GM19023 (cell line): ENCODE measurements at regions not wholly inside any gene's neighbourhood (a gene's known extent, or its start where the extent isn't known, plus 50 kb on each side); places are given as distances from the start of the nearest gene placed in this dataset.

Experiments
- ATAC-seq: cut with Tn5 transposase; IDR thresholded peaks from one replicate; pipeline ENCODE4 v1.9.1; 2021; ENCODE audit warnings: mild to moderate bottlenecking, moderate library complexity; ENCODE audit not compliant: unreplicated experiment

DNA sequence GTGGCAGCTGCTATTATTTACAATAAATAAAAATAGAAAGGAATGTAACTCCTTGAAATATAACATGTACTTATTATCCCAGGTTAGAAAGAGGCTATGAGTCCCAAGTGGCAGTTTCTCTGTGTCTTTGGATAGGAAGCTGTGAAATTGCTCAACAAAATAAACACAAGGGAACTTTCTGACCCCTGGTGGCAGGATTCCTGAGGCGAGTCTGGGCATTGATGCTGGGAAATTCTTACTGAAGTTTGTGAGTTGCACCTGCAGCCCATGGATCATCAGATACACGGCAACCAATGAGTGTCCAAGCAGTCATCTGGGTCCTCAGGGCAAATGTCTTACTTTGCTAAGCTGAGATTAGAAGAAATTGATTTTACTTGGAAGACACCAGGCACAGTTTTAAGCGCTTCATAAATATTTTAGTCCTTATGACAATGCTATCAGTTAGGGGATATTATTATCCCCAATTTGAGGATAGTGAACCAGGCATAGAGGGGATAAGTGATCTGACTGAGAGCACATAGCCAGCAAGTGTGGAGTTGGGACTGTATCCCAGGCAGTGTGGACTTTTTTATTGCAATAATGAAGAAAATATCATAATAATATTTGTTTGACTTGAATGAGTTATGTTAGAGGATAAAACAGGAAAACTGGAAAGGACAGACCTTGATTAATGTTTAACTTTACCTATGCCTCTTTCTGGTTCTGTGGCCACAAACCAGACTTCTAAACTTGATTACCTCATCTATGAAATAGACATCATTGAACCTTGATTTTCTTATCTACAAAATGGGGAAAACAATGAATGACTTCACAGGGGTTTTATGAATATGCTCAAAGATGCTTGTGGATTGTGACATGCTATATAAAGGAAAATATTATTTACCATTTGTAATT lies 265.5 kb upstream of the ADAMTSL1 start:
- ATAC-seq: no peak

- no peak for ATAC-seq
Measured at GRCh38 chr9:18215626-18216025, 258.3 kb upstream of the ADAMTSL1 start.

DNA sequence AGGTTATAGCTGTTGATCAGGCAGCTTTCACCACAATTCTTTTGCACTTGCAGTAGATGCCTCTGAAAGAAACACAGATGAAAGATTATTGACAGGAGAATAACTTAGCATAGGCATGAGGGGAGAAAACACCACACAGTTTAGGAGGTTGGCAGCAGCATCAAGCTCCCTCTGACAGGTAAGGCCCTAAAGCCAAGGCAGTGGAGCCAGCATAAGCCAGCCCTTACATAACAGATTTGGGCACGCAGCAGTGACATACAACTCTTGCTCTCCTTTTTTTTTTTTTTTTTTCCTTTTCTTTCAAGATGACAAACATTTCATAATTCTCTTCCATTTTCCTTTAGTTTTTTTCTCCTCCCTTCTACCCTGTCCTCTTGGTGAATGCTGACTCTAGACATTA lies 257.6 kb upstream of the ADAMTSL1 start:
- ATAC-seq: no peak

DNA sequence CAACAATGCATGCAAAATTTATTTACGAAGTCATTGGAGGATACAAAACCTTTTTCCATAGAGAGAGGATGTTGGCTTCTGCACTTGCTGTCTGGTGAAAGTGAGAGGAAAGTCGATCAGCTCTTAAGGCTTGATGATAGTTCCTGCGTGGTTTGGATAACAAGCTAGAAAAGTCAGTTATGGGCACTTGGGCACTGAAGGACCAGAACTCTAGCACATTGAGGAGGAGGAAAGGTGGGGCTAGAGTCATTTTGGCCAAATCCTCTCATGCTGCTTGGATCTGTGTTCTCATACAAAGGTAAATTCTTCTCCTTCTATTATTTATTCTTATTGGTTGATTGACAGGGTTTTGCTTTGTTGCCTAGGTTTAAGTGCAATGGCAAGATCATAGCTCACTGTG lies 245.9 kb upstream of the ADAMTSL1 start:
- no peak for ATAC-seq

DNA sequence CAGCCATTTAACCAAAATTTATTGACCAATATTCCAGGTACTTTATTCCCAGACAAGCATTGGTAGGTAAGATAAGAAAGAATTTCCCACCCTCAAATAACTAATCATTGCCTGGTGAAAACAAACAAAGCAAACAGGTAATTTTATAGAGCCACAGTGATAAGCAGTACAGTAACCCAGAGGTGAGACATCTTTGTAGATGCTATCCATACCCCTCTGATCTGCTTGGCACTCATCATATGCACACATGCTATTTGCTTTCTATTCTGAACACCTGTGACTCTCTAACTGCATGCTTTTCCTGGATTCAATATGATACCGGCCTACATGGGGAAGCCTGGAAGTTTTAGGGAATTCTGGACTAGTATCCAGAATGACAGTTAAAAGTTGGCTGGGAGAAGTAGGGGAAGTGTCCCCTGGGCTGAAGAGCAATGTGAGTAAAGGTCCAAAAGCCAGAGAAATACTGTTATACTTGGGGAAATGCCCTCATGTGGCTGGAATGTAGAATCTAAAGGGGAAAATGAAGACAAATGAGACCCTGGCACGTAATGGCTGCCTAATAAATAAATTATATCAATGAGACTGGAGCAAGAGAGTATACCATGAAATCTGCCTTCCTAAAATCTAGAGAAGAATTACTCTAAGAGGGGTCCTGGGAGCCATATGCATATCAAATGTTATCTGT lies 243.8 kb upstream of the ADAMTSL1 start:
- ATAC-seq: no peak

DNA sequence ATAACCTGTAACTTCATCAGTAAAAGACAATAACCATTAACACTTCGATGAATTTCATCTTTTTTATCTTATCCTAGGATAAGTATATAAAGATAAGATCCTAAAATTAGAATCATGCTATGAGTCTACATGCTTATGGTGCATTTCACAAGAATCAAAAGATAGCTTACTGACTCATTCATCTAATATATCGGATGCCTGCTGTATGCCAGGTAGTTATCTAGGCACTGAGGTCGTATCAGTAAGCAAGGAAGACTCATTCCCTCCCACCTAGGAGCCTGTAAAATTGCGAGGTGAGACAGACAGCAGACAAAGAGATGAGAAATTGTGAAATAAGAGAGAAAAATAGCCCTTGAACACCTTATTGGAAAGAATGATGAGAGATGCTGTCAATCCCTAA lies 240.6 kb upstream of the ADAMTSL1 start:
- ATAC-seq: no peak

DNA sequence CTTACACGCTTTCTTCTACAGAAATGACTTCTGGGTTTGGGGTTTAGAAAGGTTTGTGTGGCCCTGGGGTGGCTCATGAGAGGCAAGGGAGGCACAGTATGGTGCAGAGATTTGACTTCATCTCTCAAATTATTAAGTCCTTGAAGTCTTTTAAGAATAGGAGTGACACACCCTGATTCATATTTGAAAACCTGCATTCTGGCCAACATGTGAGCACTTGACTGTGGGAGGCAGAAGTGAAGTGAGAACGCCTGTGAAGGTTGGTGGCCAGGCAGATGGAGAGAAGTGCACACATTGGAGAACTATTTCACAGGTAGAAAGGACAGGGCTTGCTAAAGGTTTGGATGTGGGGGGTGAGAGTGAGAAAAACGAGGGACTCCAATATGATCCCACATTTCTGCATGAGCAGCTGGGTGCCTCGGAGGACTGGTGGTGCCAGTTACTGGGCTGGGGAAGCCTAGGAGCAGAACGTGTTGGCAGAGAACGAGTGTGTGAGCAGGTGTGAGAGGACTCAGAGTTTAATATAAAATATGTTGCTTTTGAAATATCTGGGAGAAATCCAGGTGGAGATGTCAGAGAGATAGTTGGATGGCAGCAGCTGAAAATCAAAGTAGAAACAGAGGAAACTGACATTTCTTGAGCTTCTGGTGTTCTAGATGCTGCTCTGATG lies 240.0 kb upstream of the ADAMTSL1 start:
- ATAC-seq: no peak

GRCh38 chr9:18235181-18235908 lies 238.6 kb upstream of the ADAMTSL1 start:
- ATAC-seq: no peak

DNA sequence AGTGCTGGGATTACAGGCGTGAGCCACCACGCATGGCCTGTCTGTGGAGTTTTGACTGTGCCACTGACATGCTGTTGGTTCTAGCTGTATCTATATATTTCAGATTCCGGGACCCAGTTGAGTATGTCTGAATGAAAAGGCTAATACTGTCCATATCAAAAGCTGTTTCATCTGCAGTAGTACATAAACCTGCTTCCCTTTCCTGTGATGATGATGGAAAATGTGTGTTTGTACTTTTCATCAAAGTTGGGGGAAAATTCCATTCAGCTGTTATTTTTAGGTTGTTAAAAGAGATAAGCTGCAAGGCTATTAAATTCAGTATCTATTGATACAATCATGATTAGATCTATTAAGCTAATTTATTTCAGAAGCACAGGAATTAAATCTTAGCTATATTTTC lies 237.6 kb upstream of the ADAMTSL1 start:
- no peak for ATAC-seq

DNA sequence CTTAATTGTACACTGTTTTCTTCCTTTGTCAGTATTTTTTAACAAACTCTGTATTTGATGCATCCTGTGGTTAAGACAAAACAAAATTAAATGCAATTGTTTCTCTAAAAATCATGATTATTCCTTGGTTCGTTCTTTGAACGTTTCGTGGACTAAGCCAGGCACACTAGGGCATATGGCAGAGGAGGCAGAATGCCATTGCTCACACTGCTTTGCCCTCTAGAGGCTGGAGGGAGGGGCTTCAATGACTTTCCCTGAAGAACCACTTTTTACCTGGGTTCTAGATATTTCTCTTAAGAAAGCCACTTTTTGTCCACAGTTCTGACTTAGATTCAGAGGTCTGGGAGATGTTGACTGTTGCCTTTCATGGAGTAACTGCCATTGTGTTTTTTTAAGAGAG lies 236.2 kb upstream of the ADAMTSL1 start:
- ATAC-seq: no peak

- no peak for ATAC-seq
Measured at GRCh38 chr9:18238254-18238653, 235.7 kb upstream of the ADAMTSL1 start.

DNA sequence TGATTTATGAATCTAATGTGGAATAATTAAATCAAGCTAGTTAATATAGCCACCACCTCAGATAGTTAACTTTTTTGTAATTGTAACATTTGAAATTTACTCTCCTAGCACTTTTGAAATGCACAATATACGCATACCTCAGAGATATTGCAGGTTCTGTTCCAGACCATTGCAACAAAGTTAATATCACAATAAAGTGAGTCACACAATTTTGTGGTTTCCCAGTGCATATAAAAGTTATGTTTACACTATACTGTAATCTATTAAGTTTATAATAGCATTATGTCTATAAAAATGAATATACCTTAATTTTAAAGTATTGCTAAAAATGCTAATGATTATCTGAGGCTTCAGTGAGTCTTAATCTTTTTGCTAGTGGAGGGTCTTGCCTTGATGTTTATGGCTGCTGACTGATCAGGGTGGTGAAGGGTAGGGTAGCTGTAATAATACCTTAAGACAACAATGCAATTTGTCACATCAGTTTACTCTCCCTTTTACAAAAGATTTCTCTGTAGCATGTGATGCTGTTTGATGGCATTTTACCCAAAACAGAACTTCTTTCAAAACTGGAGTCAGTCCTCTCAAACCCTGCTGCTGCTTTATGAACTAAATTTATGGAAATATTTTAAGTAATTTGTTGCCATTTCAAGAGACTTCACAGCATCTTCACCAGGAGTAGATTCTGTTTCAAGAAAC lies 235.1 kb upstream of the ADAMTSL1 start:
- no peak for ATAC-seq

GRCh38 chr9:18240213-18240612 lies 233.7 kb upstream of the ADAMTSL1 start:
- no peak for ATAC-seq

DNA sequence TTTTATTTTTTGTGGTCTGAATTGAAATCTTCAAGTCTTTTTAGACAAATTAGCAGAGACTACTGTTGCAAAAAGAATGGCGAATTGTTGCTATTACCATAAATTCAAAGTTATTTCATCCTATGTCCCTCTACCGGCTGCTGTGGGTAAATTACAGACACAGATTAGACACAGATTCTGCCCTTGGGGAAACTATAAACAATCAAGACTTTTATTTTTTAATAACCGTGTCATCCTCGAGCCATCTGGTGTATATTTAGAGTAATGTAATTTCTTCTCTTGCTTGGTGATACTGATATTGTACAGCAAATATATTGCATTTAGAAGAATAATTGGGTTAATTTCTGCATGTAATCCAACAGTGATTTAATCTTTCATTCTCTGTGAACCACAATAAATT lies 228.0 kb upstream of the ADAMTSL1 start:
- no peak for ATAC-seq

DNA sequence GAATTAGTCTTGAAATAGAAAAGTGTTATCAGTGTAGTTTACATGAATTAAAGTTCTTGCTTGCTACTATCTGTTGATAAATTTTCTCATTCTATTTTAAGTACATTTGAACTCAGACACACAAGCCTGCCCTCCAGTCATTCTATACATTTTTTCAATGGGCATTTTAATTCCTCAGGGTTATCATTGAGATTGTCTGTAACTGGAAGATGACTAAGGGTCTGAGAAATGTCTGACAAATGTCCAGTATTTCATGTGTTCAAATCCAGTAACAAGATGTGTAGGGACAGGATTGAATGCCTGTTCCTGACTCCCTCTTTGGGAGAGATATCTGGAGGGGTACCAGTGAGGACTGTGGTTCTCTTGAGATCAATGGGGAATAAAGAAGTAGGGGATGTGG lies 223.9 kb upstream of the ADAMTSL1 start:
- ATAC-seq: no peak

DNA sequence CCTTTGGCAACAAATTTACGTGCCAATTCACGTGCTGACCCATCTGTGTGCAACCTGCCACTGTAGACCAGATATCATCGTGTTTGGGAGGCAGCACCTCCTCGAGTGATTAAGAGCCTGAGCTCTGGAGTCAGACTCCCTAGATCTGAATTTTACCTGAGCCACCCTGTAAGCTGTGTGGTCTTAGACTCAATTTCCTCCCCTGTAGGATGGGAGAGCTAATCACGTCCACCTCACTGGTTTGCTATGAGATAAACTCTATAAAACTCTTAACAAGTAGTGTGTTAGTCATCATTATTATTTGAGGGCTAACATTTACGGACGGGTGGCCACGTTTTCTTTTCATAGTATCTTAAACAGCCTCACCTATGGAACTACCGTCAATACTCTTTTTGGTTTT lies 220.0 kb upstream of the ADAMTSL1 start:
- no peak for ATAC-seq

DNA sequence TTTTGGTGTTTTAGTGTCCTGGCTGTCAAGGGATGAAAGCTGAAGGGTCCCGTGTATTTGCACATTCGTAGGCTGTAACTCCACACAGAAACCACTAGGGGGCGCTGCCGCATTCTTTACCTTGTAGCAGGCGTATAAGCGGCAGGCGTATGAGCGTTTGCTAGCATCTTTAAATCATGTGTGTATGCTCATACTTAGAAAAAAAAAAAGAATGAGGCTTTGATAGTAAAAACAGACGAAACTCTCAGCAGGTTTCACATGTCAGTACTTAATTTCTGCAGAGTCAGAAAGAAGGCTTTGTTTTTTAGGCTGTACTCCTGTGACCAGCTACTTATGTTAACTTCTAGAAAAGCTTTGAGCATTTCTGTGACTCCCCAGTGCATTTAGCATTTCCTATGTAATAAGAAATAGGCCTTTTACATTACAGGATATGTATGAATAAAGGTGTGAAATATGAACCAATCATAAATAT lies 218.8 kb upstream of the ADAMTSL1 start:
- ATAC-seq: peak; percentile 95

DNA sequence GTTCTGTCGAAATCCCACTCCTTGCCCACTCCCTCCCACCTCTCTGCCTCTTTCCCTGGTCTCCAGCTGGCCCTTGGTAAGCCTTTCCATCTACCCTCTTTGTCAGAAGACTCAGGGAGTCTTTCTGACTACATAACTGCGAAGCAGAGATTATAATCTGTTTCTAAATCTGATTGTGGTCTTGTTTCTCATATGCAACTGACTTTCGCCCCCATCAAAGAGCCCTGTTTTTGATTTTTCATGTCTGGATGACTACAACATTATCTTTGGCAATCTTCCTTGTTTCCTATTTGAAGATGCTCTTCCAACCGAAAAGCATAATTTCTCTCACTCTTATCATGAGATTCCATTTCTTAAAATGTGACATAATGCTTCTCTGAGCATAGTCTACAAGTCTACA lies 218.2 kb upstream of the ADAMTSL1 start:
- no peak for ATAC-seq

DNA sequence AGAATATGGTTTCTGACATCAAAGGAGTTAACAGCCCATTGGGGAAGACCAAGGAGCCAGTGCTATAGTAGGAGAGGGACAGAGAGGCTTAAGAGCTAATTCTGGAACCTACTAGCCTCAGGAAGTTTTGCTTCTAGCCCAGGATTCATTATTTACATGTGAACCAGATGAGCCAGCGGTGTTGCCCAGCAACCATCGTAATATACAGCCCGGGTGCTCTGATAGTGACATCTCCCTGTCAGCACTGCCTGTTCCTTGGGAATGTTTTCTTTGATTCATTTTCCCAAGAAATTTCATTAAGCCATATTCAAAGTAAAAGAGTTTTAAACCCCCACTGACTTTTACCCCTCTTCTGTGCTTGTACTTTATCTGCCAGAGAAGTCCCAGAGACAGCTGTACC lies 217.4 kb upstream of the ADAMTSL1 start:
- no peak for ATAC-seq

DNA sequence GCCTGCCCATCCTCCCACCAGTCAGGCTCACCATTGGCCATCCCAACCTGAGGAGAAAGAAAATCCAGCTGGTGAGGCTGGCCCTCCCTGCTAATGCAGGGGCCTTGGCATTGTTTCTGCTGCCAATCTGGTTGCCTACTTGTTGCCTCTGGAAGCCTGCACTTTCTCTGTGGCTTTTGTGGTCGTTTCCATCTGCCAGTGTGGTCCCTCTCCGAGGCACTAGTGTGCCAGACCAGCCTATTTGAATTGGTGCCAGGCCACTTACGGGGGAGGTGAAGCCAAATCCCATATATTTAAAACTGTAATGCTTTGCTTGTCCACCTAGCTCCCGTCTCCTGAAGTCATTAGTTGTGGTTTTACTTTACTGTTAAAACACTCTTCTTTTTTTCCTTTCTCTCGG lies 213.4 kb upstream of the ADAMTSL1 start:
- ATAC-seq: no peak
